Endothelial cell of umbilical vein (primary cell): ENCODE measurements at regions not wholly inside any gene's neighbourhood (a gene's known extent, or its start where the extent isn't known, plus 50 kb on each side); places are given as distances from the start of the nearest gene placed in this dataset.

ENCODE experiments used
- BruUV-seq: library from RNA; stranded (reverse); fragments of 400-500 nt; replicated peaks from 2 replicates; lab custom pipeline; 2021; lab: Mats Ljungman, UMichigan
- CTCF ChIA-PET: fragments of 300-600, 350-600 bp; sonication (Branson Sonifier 250); formaldehyde crosslinking; loops from one replicate; lab custom pipeline; 2021; ENCODE audit warnings: antibody characterized with exemption, inconsistent platforms; lab: Charles Lee
- POLR2A ChIA-PET: fragments of 300-600, 350-600 bp; sonication (Branson Sonifier 250); formaldehyde crosslinking; loops from one replicate; lab custom pipeline; 2021; ENCODE audit warnings: antibody characterized with exemption, inconsistent platforms; lab: Charles Lee
- DNase-seq: peaks from one replicate; pipeline ENCODE4 v3.0.0-alpha.2; 2011; ENCODE audit warnings: low read depth, low spot score
- FAIRE-seq: peaks from 2 replicates; lab custom pipeline; 2011; peaks lifted over from hg19 to GRCh38; lab: Jason Lieb, UNC
- H2AFZ ChIP-seq: 2 replicates; pipeline ENCODE4 v1.6.0; 2012; ENCODE audit warnings: low read depth, low read length, control low read depth, inconsistent platforms
- H3K27ac ChIP-seq: 2 replicates; pipeline ENCODE4 v1.5.1; 2011; ENCODE audit warnings: low read depth, mild to moderate bottlenecking, control low read depth, low read length, moderate library complexity; ENCODE audit not compliant: insufficient read depth
- H3K27me3 ChIP-seq, 2 experiments: 2 replicates each; pipeline versions ENCODE4 v1.6.0 to v1.6.1; 2011; ENCODE audit warnings: low read length in 2 of 2, mixed read lengths in 1 of 2; ENCODE audit not compliant: control insufficient read depth in 2 of 2, insufficient read depth in 2 of 2
- H3K36me3 ChIP-seq, 2 experiments: 2 replicates in 1 of 2; 3 replicates in 1 of 2; pipeline ENCODE4 v1.5.1; 2011; ENCODE audit warnings: low read length in 2 of 2, mild to moderate bottlenecking in 1 of 2, moderate library complexity in 1 of 2; ENCODE audit not compliant: control insufficient read depth in 2 of 2, insufficient read depth in 2 of 2; ENCODE audit errors: extremely low read depth in 1 of 2
- H3K4me1 ChIP-seq: 3 replicates; pipeline ENCODE4 v1.5.1; 2011; ENCODE audit warnings: mild to moderate bottlenecking, low read length; ENCODE audit not compliant: control insufficient read depth, insufficient read depth; ENCODE audit errors: extremely low read depth
- H3K4me2 ChIP-seq: 2 replicates; pipeline ENCODE4 v1.6.1; 2011; ENCODE audit warnings: low read length, control low read depth, mixed read lengths; ENCODE audit not compliant: insufficient read depth
- H3K4me3 ChIP-seq, 3 experiments: fragments of 200-600 bp in 1 of 3; sonication (generic), shearing (Covaris generic) in 1 of 3; replicated peaks in 1 of 3; 2 replicates each; pipeline ENCODE4 v1.5.1; 2011 to 2016; ENCODE audit warnings: control low read depth in 3 of 3, low read length in 3 of 3, mild to moderate bottlenecking in 2 of 3, inconsistent platforms in 1 of 3, low read depth in 1 of 3, moderate library complexity in 1 of 3; ENCODE audit not compliant: insufficient read depth in 1 of 3
- H3K79me2 ChIP-seq: 2 replicates; pipeline ENCODE4 v1.6.0; 2012; ENCODE audit warnings: low read length, inconsistent platforms; ENCODE audit not compliant: control insufficient read depth, insufficient read depth
- H3K9ac ChIP-seq: replicated peaks from 2 replicates; pipeline ENCODE3; 2011; ENCODE audit warnings: low read length, control low read depth; ENCODE audit not compliant: insufficient read depth; ENCODE audit errors: extremely low read depth
- H3K9me1 ChIP-seq: replicated peaks from 3 replicates; pipeline ENCODE4 v1.6.0; 2011; ENCODE audit warnings: mild to moderate bottlenecking, low read length; ENCODE audit not compliant: control insufficient read depth, insufficient read depth; ENCODE audit errors: extremely low read depth
- H3K9me3 ChIP-seq: replicated peaks from 2 replicates; pipeline ENCODE4 v1.5.1; 2012; ENCODE audit warnings: low read length, inconsistent platforms; ENCODE audit not compliant: control insufficient read depth, insufficient read depth
- H4K20me1 ChIP-seq: replicated peaks from 2 replicates; pipeline ENCODE3; 2011; ENCODE audit warnings: mild to moderate bottlenecking, low read length; ENCODE audit not compliant: control insufficient read depth, insufficient read depth; ENCODE audit errors: extremely low read depth
- CTCF ChIP-seq, 2 donors: IDR thresholded peaks; 1 replicate in 1 of 2; 2 replicates in 1 of 2; pipeline ENCODE4 v1.5.1; 2011; ENCODE audit warnings: low read length in 2 of 2, mild to moderate bottlenecking in 2 of 2, moderate library complexity in 2 of 2, control low read depth in 1 of 2, inconsistent platforms in 1 of 2, low read depth in 1 of 2; ENCODE audit not compliant: insufficient read depth in 1 of 2; ENCODE audit errors: extremely low read depth in 1 of 2
- EZH2 ChIP-seq: IDR thresholded peaks from 2 replicates; pipeline ENCODE4 v1.6.1; 2012; ENCODE audit warnings: borderline replicate concordance, low read depth, mild to moderate bottlenecking, moderate library complexity, low read length, inconsistent platforms; ENCODE audit not compliant: severe bottlenecking
- FOS ChIP-seq: IDR thresholded peaks from 2 replicates; pipeline ENCODE4 v1.6.1; 2011; ENCODE audit warnings: mild to moderate bottlenecking, low read length, moderate library complexity, borderline replicate concordance; ENCODE audit not compliant: insufficient read depth
- GATA2 ChIP-seq: IDR thresholded peaks from 2 replicates; pipeline ENCODE4 v1.7.0; 2011; ENCODE audit warnings: low read depth, mild to moderate bottlenecking, moderate library complexity, mixed read lengths, low read length; ENCODE audit not compliant: insufficient read length, insufficient read depth
- JUN ChIP-seq: IDR thresholded peaks from 2 replicates; pipeline ENCODE4 v1.6.1; 2011; ENCODE audit warnings: borderline replicate concordance, low read depth; ENCODE audit not compliant: insufficient read length, insufficient read depth
- MAX ChIP-seq: IDR thresholded peaks from 2 replicates; pipeline ENCODE4 v1.6.1; 2011; ENCODE audit not compliant: insufficient read depth, insufficient read length
- MYC ChIP-seq: IDR thresholded peaks from one replicate; pipeline ENCODE4 v1.6.1; 2011; ENCODE audit warnings: mild to moderate bottlenecking, low read depth, low read length
- POLR2A ChIP-seq: IDR thresholded peaks from 2 replicates; pipeline ENCODE4 v1.6.1; 2012; ENCODE audit warnings: low read depth, mild to moderate bottlenecking, control low read depth, low read length
- POLR2AphosphoS5 ChIP-seq: IDR thresholded peaks from 2 replicates; pipeline ENCODE4 v1.6.1; 2012; ENCODE audit warnings: low read depth, mild to moderate bottlenecking, control low read depth, low read length, moderate library complexity; ENCODE audit not compliant: insufficient read depth
- dilution Hi-C: fragments of 300-500 bp; cut with MboI; formaldehyde crosslinking; loops from one replicate; pipeline ENCODE4 v1.15.0; 2019; ENCODE audit warnings: low sequenced_read_pairs; ENCODE audit not compliant: extremely low pct_ligation_motif_present
- intact Hi-C: fragments of 100-400 bp; cut with micrococcal nuclease; formaldehyde crosslinking; loops from one replicate; pipeline ENCODE4 v1.10.0; 2022

- CTCF ChIA-PET: no interaction called here
- no peaks in the 10 kb centered on the region for H3K9me3 ChIP-seq
- dilution Hi-C loops (no loop called here), intact Hi-C loops (no loop called here)
- no peak for FAIRE-seq
- BruUV-seq: no TSS peak
- no peak overlapping the region for H3K4me3 ChIP-seq
- no peaks in the 10 kb centered on the region for H3K27me3 ChIP-seq
- H3K36me3 ChIP-seq: no peaks in the 10 kb centered on the region
- no peaks in the 10 kb centered on the region for H3K9me1 ChIP-seq
- no peak overlapping the region for H3K9ac ChIP-seq
- no peaks in the 10 kb centered on the region for H3K79me2 ChIP-seq
- H3K4me1 ChIP-seq: no peaks in the 10 kb centered on the region
- H2AFZ ChIP-seq: no peak overlapping the region
- no peak for TF ChIP-seq POLR2AphosphoS5
- TF ChIP-seq MYC: no peak
- no peak for TF ChIP-seq EZH2
- TF ChIP-seq CTCF (IDR thresholded peaks at IDR 0.05; ENCODE audit: extremely low read depth in 1 of 2, insufficient read depth in 1 of 2, low read depth in 1 of 2, low read length in 2 of 2): no peak
- TF ChIP-seq MAX: no peak
- TF ChIP-seq FOS: no peak
- no peak for TF ChIP-seq GATA2
- TF ChIP-seq JUN: no peak
- no peak for TF ChIP-seq POLR2A
- H3K4me2 ChIP-seq: no peak overlapping the region
- POLR2A ChIA-PET: no interaction called here
- DNase-seq: no peak
- H4K20me1 ChIP-seq: no peaks in the 10 kb centered on the region
- H3K27ac ChIP-seq: no peak overlapping the region
These were observed 506.9 kb downstream of the ELAVL2 start for GRCh38 chr9:23319092-23319491.
